Superior temporal gyrus (tissue), 1 donor: ENCODE measurements at regions not wholly inside any gene's neighbourhood (a gene's known extent, or its start where the extent isn't known, plus 50 kb on each side); places are given as distances from the start of the nearest gene placed in this dataset.

Experiments
- DNase-seq: peaks from one replicate; pipeline ENCODE4 v3.0.0-alpha.2; 2016; ENCODE audit errors: extremely low spot score

- no peak for DNase-seq
These were observed 238.1 kb upstream of the TENM4 start for GRCh38 chr11:79678780-79679452.

- no peak for DNase-seq
These were observed 235.6 kb upstream of the TENM4 start for GRCh38 chr11:79676396-79676795.

- DNase-seq = no peak
These were observed 234.3 kb upstream of the TENM4 start for GRCh38 chr11:79675081-79675480.

- no peak for DNase-seq
These were observed 232.0 kb upstream of the TENM4 start for GRCh38 chr11:79672786-79673185.

GRCh38 chr11:79671401-79671800 lies 230.6 kb upstream of the TENM4 start:
- no peak for DNase-seq

GRCh38 chr11:79670882-79671281 lies 230.1 kb upstream of the TENM4 start:
- no peak for DNase-seq

- no peak for DNase-seq
These were observed 227.7 kb upstream of the TENM4 start for GRCh38 chr11:79668575-79668974.

- no peak for DNase-seq
These were observed 226.6 kb upstream of the TENM4 start for GRCh38 chr11:79667380-79667779.

- no peak for DNase-seq
These were observed 222.2 kb upstream of the TENM4 start for GRCh38 chr11:79663017-79663416.

- no peak for DNase-seq
These were observed 220.5 kb upstream of the TENM4 start for GRCh38 chr11:79661373-79661772.

GRCh38 chr11:79648766-79649520 lies 208.1 kb upstream of the TENM4 start:
- DNase-seq = no peak

GRCh38 chr11:79637219-79637618 lies 196.4 kb upstream of the TENM4 start:
- no peak for DNase-seq

- DNase-seq = no peak
These were observed 194.1 kb upstream of the TENM4 start for GRCh38 chr11:79634905-79635304.

- DNase-seq = no peak
These were observed 186.5 kb upstream of the TENM4 start for GRCh38 chr11:79627281-79627680.

- no peak for DNase-seq
These were observed 185.6 kb upstream of the TENM4 start for GRCh38 chr11:79626135-79627075.

GRCh38 chr11:79623375-79623774 lies 182.5 kb upstream of the TENM4 start:
- DNase-seq = no peak

- no peak for DNase-seq
These were observed 176.7 kb upstream of the TENM4 start for GRCh38 chr11:79617561-79617960.

GRCh38 chr11:79616392-79616851 lies 175.6 kb upstream of the TENM4 start:
- no peak for DNase-seq

GRCh38 chr11:79615425-79615824 lies 174.6 kb upstream of the TENM4 start:
- no peak for DNase-seq

GRCh38 chr11:79610678-79611077 lies 169.8 kb upstream of the TENM4 start:
- no peak for DNase-seq

- DNase-seq = no peak
These were observed 169.3 kb upstream of the TENM4 start for GRCh38 chr11:79610139-79610538.

GRCh38 chr11:79609511-79609910 lies 168.7 kb upstream of the TENM4 start:
- DNase-seq = no peak
